Tibial artery (tissue), 4 donors: ENCODE measurements at regions not wholly inside any gene's neighbourhood (a gene's known extent, or its start where the extent isn't known, plus 50 kb on each side); places are given as distances from the start of the nearest gene placed in this dataset.

ENCODE experiments used
- DNase-seq, 2 donors: peaks; one replicate each; pipeline ENCODE4 v3.0.0-alpha.2; 2019
- H3K27ac ChIP-seq, 2 donors: fragments of 200-600 bp; sonication (generic) in 1 of 2; 1 replicate in 1 of 2; 2 replicates in 1 of 2; pipeline ENCODE4 v1.5.1; 2018 to 2019; ENCODE audit warnings: mild to moderate bottlenecking in 1 of 2
- H3K27me3 ChIP-seq, 2 donors: fragments of 200-600 bp; sonication (generic) in 1 of 2; one replicate each; pipeline versions ENCODE4 v1.5.1 to v1.6.0; 2016 to 2019
- H3K36me3 ChIP-seq, 3 donors: fragments of 200-600 bp; sonication (generic) in 2 of 3; one replicate each; pipeline ENCODE4 v1.5.1; 2016 to 2019; ENCODE audit warnings: mild to moderate bottlenecking in 2 of 3
- H3K4me1 ChIP-seq, 4 donors: fragments of 200-600 bp; sonication (generic) in 2 of 4; 1 replicate in 3 of 4; 2 replicates in 1 of 4; pipeline ENCODE4 v1.5.1; 2016 to 2019
- H3K4me3 ChIP-seq, 2 donors: fragments of 200-600 bp; sonication (generic) in 1 of 2; 1 replicate in 1 of 2; 2 replicates in 1 of 2; pipeline ENCODE4 v1.5.1; 2018 to 2019; ENCODE audit warnings: mild to moderate bottlenecking in 2 of 2
- H3K9me3 ChIP-seq, 3 donors: fragments of 200-600 bp; sonication (generic) in 1 of 3; one replicate each; pipeline ENCODE4 v1.5.1; 2016 to 2019
- CTCF ChIP-seq, 2 experiments: fragments of 200-600 bp in 1 of 2; fragments of 450-650 bp in 1 of 2; IDR thresholded peaks; one replicate each; pipeline ENCODE4 v1.5.1; 2017 to 2019; ENCODE audit warnings: antibody characterized with exemption in 2 of 2, mild to moderate bottlenecking in 1 of 2, moderate library complexity in 1 of 2
- intact Hi-C: fragments of 100-400 bp; cut with DNase I; formaldehyde crosslinking; loops from one replicate; pipeline ENCODE4 v1.15.0; 2023; ENCODE audit warnings: low total_unique reads

GRCh38 chr18:51430538-51430937 is 233.1 kb upstream of the MEX3C start:
- no peaks in the 10 kb centered on the region for H3K27me3 ChIP-seq
- DNase-seq: no peak
- H3K4me1 ChIP-seq: no peaks in the 10 kb centered on the region
- intact Hi-C loops: no loop called here
- no peak overlapping the region for H3K27ac ChIP-seq
- no peaks in the 10 kb centered on the region for H3K9me3 ChIP-seq
- no peak overlapping the region for H3K4me3 ChIP-seq
- TF ChIP-seq CTCF (IDR thresholded peaks at IDR 0.05): no peak
- no peaks in the 10 kb centered on the region for H3K36me3 ChIP-seq

- Histone ChIP-seq H3K4me1 (no peaks in the 10 kb centered on the region), H3K27ac (no peak overlapping the region), H3K27me3 (no peaks in the 10 kb centered on the region), H3K9me3 (no peaks in the 10 kb centered on the region), H3K4me3 (no peak overlapping the region), H3K36me3 (no peaks in the 10 kb centered on the region)
- DNase-seq: no peak
- intact Hi-C loops: no loop called here
- no peak for TF ChIP-seq CTCF (IDR thresholded peaks at IDR 0.05)
These were observed 235.8 kb upstream of the MEX3C start for GRCh38 chr18:51433296-51433695.

DNA sequence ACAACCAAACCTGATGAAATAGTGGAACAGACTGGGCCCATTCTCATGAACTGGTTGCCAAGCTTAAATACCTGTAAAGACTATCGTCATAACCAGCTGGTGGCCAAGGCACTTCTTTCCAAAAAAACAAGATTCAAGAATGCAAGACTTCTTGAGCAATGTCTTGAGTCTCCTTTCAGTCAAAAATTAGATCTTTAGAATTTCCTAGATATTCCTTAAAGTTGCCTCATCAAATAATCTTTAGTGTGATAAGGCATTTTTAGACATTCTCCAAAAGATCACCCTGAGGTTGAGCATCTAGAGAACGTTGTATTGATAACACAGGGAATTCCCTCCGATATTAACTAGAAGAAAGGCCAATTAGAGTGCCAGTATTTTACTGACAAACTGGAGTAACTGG is 236.4 kb upstream of the MEX3C start:
- Histone ChIP-seq H3K4me1 (no peaks in the 10 kb centered on the region), H3K4me3 (no peak overlapping the region), H3K27ac (no peak overlapping the region), H3K27me3 (no peaks in the 10 kb centered on the region), H3K36me3 (no peaks in the 10 kb centered on the region), H3K9me3 (no peaks in the 10 kb centered on the region)
- no peak for DNase-seq
- no peak for TF ChIP-seq CTCF (IDR thresholded peaks at IDR 0.05)
- intact Hi-C loops: no loop called here

- Histone ChIP-seq H3K4me3 (no peak overlapping the region), H3K9me3 (no peaks in the 10 kb centered on the region), H3K27ac (no peak overlapping the region), H3K36me3 (no peaks in the 10 kb centered on the region), H3K27me3 (no peaks in the 10 kb centered on the region), H3K4me1 (no peaks in the 10 kb centered on the region)
- intact Hi-C loops: no loop called here
- no peak for DNase-seq
- TF ChIP-seq CTCF (IDR thresholded peaks at IDR 0.05): no peak
These were observed 240.1 kb upstream of the MEX3C start for GRCh38 chr18:51437280-51438271.

DNA sequence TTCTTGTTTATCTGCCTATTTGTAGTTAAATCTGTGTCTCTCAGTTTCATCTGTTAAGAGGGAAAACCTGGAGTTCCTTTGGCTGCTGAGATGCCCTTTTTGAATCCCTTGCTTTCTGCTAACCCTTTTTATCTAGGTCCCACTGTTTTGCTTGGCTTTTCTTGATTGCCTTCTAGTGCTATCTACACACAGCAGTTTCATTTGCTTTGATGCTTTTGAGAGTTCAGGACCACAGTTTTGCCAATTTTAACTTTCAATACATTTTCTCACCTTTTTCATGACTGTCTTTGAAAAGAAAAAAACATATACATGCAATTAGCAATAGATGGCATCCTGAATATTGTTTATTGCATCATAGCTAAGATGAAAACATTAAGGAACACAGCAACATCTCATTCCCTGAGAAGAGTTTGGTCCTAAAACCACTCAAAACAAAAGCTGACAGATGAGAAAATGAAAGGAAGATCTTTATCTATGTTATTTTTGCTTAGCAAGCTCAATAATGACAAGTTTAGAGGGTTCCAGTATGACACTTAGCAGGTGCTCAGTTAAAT is 241.4 kb upstream of the MEX3C start:
- H3K4me3 ChIP-seq: no peak overlapping the region
- H3K27ac ChIP-seq: no peak overlapping the region
- no peaks in the 10 kb centered on the region for H3K4me1 ChIP-seq
- no peak for TF ChIP-seq CTCF (IDR thresholded peaks at IDR 0.05)
- no peaks in the 10 kb centered on the region for H3K36me3 ChIP-seq
- no peak for DNase-seq
- no peaks in the 10 kb centered on the region for H3K27me3 ChIP-seq
- intact Hi-C loops: no loop called here
- H3K9me3 ChIP-seq: no peaks in the 10 kb centered on the region
